Suprapubic skin (tissue), 4 donors: ENCODE measurements at regions not wholly inside any gene's neighbourhood (a gene's known extent, or its start where the extent isn't known, plus 50 kb on each side); places are given as distances from the start of the nearest gene placed in this dataset.

Experiments used
- POLR2A ChIP-seq, 2 donors: fragments of 450-650 bp; IDR thresholded peaks; one replicate each; pipeline ENCODE4 v1.6.1; 2017; ENCODE audit warnings: antibody characterized with exemption in 2 of 2, mild to moderate bottlenecking in 2 of 2, moderate library complexity in 2 of 2
- POLR2AphosphoS5 ChIP-seq, 3 donors: sonication (generic); formaldehyde crosslinking; IDR thresholded peaks; one replicate each; pipeline ENCODE4 v1.6.1; 2017; ENCODE audit warnings: antibody characterized with exemption in 3 of 3
- TF ChIP-seq, protein P1 (sequence below), 2 donors: fragments of 200-600 bp in 1 of 2; fragments of 450-650 bp in 1 of 2; sonication (generic) in 1 of 2; IDR thresholded peaks; one replicate each; pipeline ENCODE4 v1.5.1; 2016 to 2019; ENCODE audit warnings: antibody characterized with exemption in 2 of 2, mild to moderate bottlenecking in 1 of 2, moderate library complexity in 1 of 2

DNA sequence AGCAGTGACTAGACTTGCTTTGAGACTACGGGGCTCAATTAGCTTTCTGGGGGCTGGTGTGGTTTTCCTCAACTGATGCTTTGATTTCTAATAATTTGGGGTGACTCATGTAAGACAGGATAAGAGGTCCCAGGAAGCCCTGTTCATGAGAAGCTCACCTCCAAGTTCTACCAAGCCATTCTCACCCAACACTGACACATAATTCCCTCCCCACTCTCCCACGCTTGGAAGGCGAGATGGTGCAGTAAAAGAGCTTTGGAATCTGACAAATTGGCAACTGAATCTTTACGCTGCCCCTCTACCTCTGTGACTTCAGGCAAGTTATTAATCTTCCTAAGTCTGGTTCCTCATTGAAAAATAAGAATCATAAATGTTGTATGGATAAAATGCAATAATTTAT lies 299.1 kb upstream of the DUSP10 start:
- TF ChIP-seq, protein P1, sequence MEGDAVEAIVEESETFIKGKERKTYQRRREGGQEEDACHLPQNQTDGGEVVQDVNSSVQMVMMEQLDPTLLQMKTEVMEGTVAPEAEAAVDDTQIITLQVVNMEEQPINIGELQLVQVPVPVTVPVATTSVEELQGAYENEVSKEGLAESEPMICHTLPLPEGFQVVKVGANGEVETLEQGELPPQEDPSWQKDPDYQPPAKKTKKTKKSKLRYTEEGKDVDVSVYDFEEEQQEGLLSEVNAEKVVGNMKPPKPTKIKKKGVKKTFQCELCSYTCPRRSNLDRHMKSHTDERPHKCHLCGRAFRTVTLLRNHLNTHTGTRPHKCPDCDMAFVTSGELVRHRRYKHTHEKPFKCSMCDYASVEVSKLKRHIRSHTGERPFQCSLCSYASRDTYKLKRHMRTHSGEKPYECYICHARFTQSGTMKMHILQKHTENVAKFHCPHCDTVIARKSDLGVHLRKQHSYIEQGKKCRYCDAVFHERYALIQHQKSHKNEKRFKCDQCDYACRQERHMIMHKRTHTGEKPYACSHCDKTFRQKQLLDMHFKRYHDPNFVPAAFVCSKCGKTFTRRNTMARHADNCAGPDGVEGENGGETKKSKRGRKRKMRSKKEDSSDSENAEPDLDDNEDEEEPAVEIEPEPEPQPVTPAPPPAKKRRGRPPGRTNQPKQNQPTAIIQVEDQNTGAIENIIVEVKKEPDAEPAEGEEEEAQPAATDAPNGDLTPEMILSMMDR (IDR thresholded peaks at IDR 0.05): no peak
- no peak for TF ChIP-seq POLR2A (IDR thresholded peaks at IDR 0.05)
- TF ChIP-seq POLR2AphosphoS5 (IDR thresholded peaks at IDR 0.05): no peak
